ENCODE measurements at regions not wholly inside any gene's neighbourhood (a gene's known extent, or its start where the extent isn't known, plus 50 kb on each side); places are given as distances from the start of the nearest gene placed in this dataset.
A peak's percentile ranks its signal among the peaks of the same experiment; 100 is the strongest.

DNA sequence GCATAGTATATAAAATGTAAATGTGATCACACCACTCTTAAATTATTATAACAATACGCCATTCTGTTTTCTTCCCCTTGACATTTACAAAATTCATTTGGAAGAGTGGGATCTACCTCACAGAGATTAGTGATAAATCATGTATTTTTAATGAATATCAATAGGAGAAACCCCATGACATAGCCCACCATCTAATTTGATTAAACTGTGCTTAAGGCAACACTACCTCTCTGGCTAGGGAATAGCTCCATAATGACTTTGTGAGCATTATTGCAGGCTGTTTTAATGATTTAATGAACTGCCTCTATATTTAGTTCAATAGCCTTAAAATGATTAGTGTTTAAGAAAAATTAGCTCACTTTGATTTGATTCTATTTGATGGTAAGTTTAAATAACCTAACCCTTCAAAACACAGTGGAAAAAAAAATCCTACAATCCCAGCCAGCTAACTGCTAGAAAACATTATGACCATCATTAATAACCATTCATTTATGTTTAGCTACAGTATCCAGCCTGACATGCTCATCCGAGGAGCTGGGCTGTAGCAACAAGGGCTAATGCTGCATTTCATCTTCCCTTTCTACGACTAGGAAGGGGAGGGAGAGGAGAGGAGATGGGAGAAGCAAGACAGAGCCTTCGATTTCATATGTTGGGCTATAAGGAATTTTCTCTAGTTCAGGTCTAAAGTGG, 75.3 kb upstream of the BCL11A start:
- no peaks in the 10 kb centered on the region for H3K9me3 ChIP-seq
- no peak overlapping the region for H3K27ac ChIP-seq
- no peaks in the 10 kb centered on the region for H3K36me3 ChIP-seq (replicated peaks in 1 of 2; ENCODE audit: insufficient read depth in 1 of 2, low read depth in 2 of 2)
- 44 to 55% methylated on average over 4 of the region's 4 CpGs for WGBS, 2 donors
- H3K4me1 ChIP-seq: no peaks in the 10 kb centered on the region
- intact Hi-C loops (cut with DNase I): no loop called here
- no peaks in the 10 kb centered on the region for H3K27me3 ChIP-seq
- ATAC-seq: no peak
- no peak overlapping the region for H3K4me3 ChIP-seq
- no peak for DNase-seq
- no peak for TF ChIP-seq POLR2A (IDR thresholded peaks at IDR 0.05)
- TF ChIP-seq, protein P1, sequence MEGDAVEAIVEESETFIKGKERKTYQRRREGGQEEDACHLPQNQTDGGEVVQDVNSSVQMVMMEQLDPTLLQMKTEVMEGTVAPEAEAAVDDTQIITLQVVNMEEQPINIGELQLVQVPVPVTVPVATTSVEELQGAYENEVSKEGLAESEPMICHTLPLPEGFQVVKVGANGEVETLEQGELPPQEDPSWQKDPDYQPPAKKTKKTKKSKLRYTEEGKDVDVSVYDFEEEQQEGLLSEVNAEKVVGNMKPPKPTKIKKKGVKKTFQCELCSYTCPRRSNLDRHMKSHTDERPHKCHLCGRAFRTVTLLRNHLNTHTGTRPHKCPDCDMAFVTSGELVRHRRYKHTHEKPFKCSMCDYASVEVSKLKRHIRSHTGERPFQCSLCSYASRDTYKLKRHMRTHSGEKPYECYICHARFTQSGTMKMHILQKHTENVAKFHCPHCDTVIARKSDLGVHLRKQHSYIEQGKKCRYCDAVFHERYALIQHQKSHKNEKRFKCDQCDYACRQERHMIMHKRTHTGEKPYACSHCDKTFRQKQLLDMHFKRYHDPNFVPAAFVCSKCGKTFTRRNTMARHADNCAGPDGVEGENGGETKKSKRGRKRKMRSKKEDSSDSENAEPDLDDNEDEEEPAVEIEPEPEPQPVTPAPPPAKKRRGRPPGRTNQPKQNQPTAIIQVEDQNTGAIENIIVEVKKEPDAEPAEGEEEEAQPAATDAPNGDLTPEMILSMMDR (IDR thresholded peaks at IDR 0.05): no peak

DNA sequence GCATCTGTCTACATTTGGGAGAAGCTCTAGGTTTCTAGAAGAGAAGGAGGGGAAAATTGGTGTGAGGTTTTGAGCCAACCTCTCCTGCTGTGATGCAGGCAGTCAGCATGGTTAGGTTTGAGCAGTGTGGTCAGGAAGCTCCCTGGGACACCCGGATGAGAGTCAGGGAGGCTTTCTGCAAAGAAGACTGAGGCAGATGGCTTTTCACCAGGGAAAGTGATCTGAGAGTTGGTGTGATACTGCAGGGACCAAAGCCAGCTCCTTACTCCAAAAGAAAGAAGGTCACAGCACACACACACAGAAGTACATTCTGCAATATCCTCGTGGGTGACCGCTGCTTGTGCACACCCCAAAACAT, 75.8 kb upstream of the BCL11A start:
- no peak for TF ChIP-seq POLR2A (IDR thresholded peaks at IDR 0.05)
- TF ChIP-seq, protein P1 (IDR thresholded peaks at IDR 0.05): no peak
- ATAC-seq: no peak
- intact Hi-C loops (cut with DNase I): no loop called here
- no peak for DNase-seq
- H3K27ac ChIP-seq: no peak overlapping the region
- H3K4me3 ChIP-seq: no peak overlapping the region
- no peaks in the 10 kb centered on the region for H3K9me3 ChIP-seq
- 56 to 63% methylated on average over 3 of the region's 3 CpGs for WGBS, 2 donors
- H3K27me3 ChIP-seq: no peaks in the 10 kb centered on the region
- H3K36me3 ChIP-seq (replicated peaks in 1 of 2; ENCODE audit: insufficient read depth in 1 of 2, low read depth in 2 of 2): no peaks in the 10 kb centered on the region
- no peaks in the 10 kb centered on the region for H3K4me1 ChIP-seq

DNA sequence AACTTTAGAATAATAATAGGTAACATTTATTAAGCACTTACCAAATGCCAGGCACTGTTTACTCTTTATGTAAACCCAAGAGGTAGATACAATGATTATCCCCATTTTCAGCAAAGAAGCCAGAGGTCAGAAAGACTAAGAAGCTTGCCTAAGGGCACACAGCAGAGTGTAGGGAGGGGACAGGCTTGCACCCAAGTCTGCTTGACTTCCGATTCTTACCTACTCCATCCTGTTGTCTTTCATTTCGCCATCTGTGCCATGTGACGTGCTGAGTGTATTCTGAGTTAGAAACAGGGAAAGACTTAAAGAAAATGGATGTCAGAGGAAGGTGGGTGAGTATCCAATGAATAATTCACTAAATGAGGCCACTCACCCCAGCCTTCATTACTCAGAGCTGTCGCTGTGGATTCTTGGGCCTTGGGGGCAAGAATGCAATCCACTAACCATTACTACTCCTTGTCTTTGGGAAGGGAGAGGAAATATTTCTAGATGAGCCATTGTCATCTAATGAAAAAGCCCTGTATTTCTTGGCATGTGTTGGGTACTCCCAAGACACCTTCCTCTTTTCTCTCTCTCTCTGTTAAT, 76.4 kb upstream of the BCL11A start:
- Histone ChIP-seq H3K4me1 (no peaks in the 10 kb centered on the region), H3K4me3 (no peak overlapping the region), H3K27ac (no peak overlapping the region), H3K36me3 (replicated peaks in 1 of 2; ENCODE audit: insufficient read depth in 1 of 2, low read depth in 2 of 2) (no peaks in the 10 kb centered on the region), H3K27me3 (no peaks in the 10 kb centered on the region), H3K9me3 (no peaks in the 10 kb centered on the region)
- DNase-seq (no peak), ATAC-seq (no peak)
- WGBS, 2 donors: 73 to 82% methylated on average over 4 of the region's 4 CpGs
- intact Hi-C loops (cut with DNase I): no loop called here
- TF ChIP-seq, protein P1 (IDR thresholded peaks at IDR 0.05): no peak
- no peak for TF ChIP-seq POLR2A (IDR thresholded peaks at IDR 0.05)

DNA sequence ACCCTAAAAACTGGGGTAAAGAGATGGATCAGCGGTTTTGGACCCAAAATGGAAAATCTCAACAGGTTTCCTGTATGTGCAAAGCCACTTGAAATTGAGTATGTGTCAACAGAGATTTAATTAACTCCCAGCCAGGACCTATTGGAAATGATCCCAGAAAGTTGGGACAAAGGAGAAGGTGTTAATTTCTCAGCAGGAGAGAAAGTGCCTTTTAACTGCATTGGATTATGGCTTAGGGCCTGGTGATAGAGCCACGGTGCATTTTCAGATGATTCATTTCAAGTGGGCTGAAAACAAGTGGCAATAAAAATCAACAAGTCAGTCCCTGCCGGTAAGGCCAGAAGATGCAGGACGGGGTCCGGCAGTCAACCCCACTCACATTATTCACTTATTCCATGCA, 80.2 kb upstream of the BCL11A start:
- no peak for DNase-seq
- intact Hi-C loops (cut with DNase I): no loop called here
- WGBS, 2 donors: 46 to 56% methylated on average over 5 of the region's 5 CpGs

More for the DNA sequence above, 80.2 kb upstream of the BCL11A start:
- ATAC-seq: peak; percentile 72
- no peak for TF ChIP-seq POLR2A (IDR thresholded peaks at IDR 0.05)
- TF ChIP-seq, protein P1 (IDR thresholded peaks at IDR 0.05): no peak
- H3K9me3 ChIP-seq: no peaks in the 10 kb centered on the region
- no peaks in the 10 kb centered on the region for H3K4me1 ChIP-seq
- H3K4me3 ChIP-seq: no peak overlapping the region
- no peaks in the 10 kb centered on the region for H3K27me3 ChIP-seq
- no peaks in the 10 kb centered on the region for H3K36me3 ChIP-seq (replicated peaks in 1 of 2; ENCODE audit: insufficient read depth in 1 of 2, low read depth in 2 of 2)
- H3K27ac ChIP-seq: peak overlapping the region in 3 of 4 donors; percentile 36 to 54 (median 44)

Measured in body of pancreas (tissue), 4 donors.